OCI-LY3 (cell line): ENCODE measurements at regions not wholly inside any gene's neighbourhood (a gene's known extent, or its start where the extent isn't known, plus 50 kb on each side); places are given as distances from the start of the nearest gene placed in this dataset.

Experiments used
- H2AFZ ChIP-seq: fragments of 200-600, 300-600 bp; shearing (Covaris generic); 2 replicates; pipeline ENCODE4 v1.6.0; 2014; ENCODE audit warnings: antibody characterized with exemption, low read depth, low read length
- H3K27ac ChIP-seq: fragments of 200-600, 300-600 bp; sonication (generic); 2 replicates; pipeline ENCODE4 v1.5.1; 2014; ENCODE audit warnings: mild to moderate bottlenecking, low read length, moderate library complexity, mixed read lengths
- H3K27me3 ChIP-seq: fragments of 200-600, 300-600 bp; sonication (generic); 2 replicates; pipeline ENCODE4 v1.6.1; 2014; ENCODE audit warnings: low read depth, low read length, mixed read lengths
- H3K36me3 ChIP-seq: fragments of 200-600, 300-600 bp; sonication (generic); replicated peaks from 2 replicates; pipeline ENCODE3; 2014; ENCODE audit warnings: low read depth, low read length, mixed read lengths
- H3K4me1 ChIP-seq: fragments of 300-600, 200-600 bp; sonication (generic); 2 replicates; pipeline ENCODE4 v1.6.1; 2014; ENCODE audit warnings: low read length, mixed read lengths
- H3K4me2 ChIP-seq: fragments of 200-600, 300-600 bp; sonication (generic); 2 replicates; pipeline ENCODE4 v1.6.1; 2014; ENCODE audit warnings: low read length, mixed read lengths
- H3K4me3 ChIP-seq: fragments of 300-600, 200-600 bp; sonication (generic); 2 replicates; pipeline ENCODE4 v1.5.1; 2014; ENCODE audit warnings: antibody characterized with exemption, mild to moderate bottlenecking, low read length, moderate library complexity
- H3K79me2 ChIP-seq: fragments of 300-600, 200-600 bp; shearing (Covaris generic); 2 replicates; pipeline ENCODE4 v1.6.1; 2014; ENCODE audit warnings: mild to moderate bottlenecking, low read length, mixed read lengths
- H3K9ac ChIP-seq: fragments of 300-600, 200-600 bp; shearing (Covaris generic); 2 replicates; pipeline ENCODE4 v1.6.0; 2014; ENCODE audit warnings: mild to moderate bottlenecking, low read length, moderate library complexity
- H3K9me3 ChIP-seq: fragments of 200-600, 300-600 bp; shearing (Covaris generic); 2 replicates; pipeline ENCODE4 v1.6.1; 2014; ENCODE audit warnings: low read length, mixed read lengths; ENCODE audit not compliant: insufficient read depth
- H4K20me1 ChIP-seq: fragments of 200-600, 300-600 bp; sonication (generic); 2 replicates; pipeline ENCODE4 v1.6.1; 2016; ENCODE audit warnings: low read length, mixed read lengths; ENCODE audit not compliant: insufficient read depth
- EZH2phosphoT487 ChIP-seq: fragments of 200-600 bp; shearing (Covaris generic); IDR thresholded peaks from 2 replicates; pipeline ENCODE4 v1.6.1; 2018; ENCODE audit warnings: antibody characterized with exemption, mixed run types, low read depth
- TF ChIP-seq, protein P1 (sequence below): fragments of 200-600, 300-600 bp; sonication (generic); IDR thresholded peaks from 2 replicates; pipeline ENCODE4 v1.5.1; 2014; ENCODE audit warnings: antibody characterized with exemption, low read length, low read depth

DNA sequence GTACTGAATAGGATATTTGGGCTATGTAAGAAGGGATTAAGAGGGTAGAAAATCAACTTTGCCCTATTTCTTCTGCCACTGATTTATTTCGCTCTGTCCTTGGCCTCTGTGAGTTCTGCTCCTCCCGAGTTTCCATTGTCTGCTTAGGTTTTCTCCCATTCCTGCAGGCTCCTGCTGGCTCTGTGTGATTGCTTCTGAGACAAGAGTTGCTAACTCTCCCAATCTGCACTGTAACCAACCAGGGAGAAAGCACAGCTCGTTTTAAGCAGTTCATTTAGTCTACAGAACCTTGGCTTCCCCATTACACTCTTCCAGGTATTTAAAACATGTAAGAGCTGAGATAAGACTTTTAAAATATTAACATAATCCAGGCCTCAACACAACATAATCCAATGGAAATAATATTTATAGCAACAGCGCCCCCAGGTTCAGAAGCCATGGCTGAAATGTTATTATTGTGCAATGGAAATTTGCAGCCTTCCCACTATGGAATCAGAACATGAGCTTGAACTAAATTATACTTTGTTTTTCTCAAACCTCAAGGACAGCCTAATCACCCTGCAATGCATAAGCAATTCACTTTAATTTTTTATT is 203.5 kb downstream of the ERCC6L2 start:
- peaks cover 9% of the 10 kb centered on the region; the same call in 1 of the 2 replicates for H3K27me3 ChIP-seq
- H3K4me1 ChIP-seq, result no peaks in the 10 kb centered on the region
- H4K20me1 ChIP-seq, result no peaks in the 10 kb centered on the region
- H2AFZ ChIP-seq, result no peak overlapping the region
- no peak overlapping the region for H3K4me2 ChIP-seq
- no peaks in the 10 kb centered on the region for H3K9me3 ChIP-seq
- no peak overlapping the region for H3K9ac ChIP-seq
- TF ChIP-seq, protein P1, sequence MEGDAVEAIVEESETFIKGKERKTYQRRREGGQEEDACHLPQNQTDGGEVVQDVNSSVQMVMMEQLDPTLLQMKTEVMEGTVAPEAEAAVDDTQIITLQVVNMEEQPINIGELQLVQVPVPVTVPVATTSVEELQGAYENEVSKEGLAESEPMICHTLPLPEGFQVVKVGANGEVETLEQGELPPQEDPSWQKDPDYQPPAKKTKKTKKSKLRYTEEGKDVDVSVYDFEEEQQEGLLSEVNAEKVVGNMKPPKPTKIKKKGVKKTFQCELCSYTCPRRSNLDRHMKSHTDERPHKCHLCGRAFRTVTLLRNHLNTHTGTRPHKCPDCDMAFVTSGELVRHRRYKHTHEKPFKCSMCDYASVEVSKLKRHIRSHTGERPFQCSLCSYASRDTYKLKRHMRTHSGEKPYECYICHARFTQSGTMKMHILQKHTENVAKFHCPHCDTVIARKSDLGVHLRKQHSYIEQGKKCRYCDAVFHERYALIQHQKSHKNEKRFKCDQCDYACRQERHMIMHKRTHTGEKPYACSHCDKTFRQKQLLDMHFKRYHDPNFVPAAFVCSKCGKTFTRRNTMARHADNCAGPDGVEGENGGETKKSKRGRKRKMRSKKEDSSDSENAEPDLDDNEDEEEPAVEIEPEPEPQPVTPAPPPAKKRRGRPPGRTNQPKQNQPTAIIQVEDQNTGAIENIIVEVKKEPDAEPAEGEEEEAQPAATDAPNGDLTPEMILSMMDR, result peak; percentile 23; the same call in 1 of the 2 replicates
- TF ChIP-seq EZH2phosphoT487, result no peak
- no peaks in the 10 kb centered on the region for H3K79me2 ChIP-seq
- no peaks in the 10 kb centered on the region for H3K36me3 ChIP-seq
- H3K4me3 ChIP-seq, result no peak overlapping the region
- H3K27ac ChIP-seq, result no peak overlapping the region

DNA sequence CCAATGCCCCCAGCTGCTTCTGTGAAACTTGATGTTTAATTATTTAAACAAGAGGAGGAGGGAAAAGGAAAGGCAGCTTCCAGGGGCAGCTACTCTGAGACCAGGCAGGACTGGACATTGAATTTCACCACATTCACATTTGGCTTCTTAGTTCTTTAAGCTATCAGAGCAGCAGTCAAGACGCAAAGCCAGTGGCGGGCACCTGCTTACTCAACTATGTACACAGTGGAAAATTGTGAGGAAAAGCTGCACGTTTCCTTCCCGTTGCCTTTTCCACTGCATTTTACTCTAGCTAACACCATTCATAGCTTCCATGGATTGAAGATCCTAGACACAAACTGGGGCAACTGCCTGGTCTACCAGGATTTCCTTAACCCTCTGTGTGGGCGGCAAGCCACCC is 200.3 kb downstream of the ERCC6L2 start:
- Histone ChIP-seq H3K9ac (no peak overlapping the region), H3K79me2 (no peaks in the 10 kb centered on the region), H3K9me3 (no peaks in the 10 kb centered on the region), H2AFZ (no peak overlapping the region), H3K4me3 (no peak overlapping the region), H4K20me1 (no peaks in the 10 kb centered on the region), H3K27ac (no peak overlapping the region), H3K27me3 (peaks cover 9% of the 10 kb centered on the region; the same call in 1 of the 2 replicates), H3K36me3 (no peaks in the 10 kb centered on the region), H3K4me2 (no peak overlapping the region), H3K4me1 (no peaks in the 10 kb centered on the region)
- no peak for TF ChIP-seq EZH2phosphoT487
- TF ChIP-seq, protein P1, result no peak

DNA sequence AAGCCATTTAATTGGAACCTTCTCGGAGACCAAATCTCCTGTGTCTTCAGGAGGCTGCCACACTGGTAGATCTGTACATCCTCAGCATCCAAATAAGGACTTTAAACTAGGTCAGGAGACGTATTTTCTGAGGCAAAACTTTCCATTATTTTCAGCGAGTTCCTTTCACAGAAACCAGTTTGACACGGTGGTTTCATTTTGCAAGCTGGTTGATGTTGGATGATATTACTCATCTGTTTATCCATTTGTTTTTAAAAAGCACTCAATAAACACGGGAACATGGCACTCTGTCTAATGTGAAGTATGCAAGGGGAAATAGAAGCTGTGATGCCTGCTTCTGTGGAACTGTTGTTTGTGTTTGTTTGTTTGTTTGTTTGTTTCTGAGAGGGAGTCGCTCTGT is 199.6 kb downstream of the ERCC6L2 start:
- peaks cover 6% of the 10 kb centered on the region; the same call in 1 of the 2 replicates for H3K27me3 ChIP-seq
- H3K4me3 ChIP-seq, result no peak overlapping the region
- no peak overlapping the region for H3K4me2 ChIP-seq
- TF ChIP-seq, protein P1, result no peak
- no peak for TF ChIP-seq EZH2phosphoT487
- no peaks in the 10 kb centered on the region for H3K36me3 ChIP-seq
- H4K20me1 ChIP-seq, result no peaks in the 10 kb centered on the region
- no peak overlapping the region for H3K27ac ChIP-seq
- H3K9ac ChIP-seq, result no peak overlapping the region
- no peaks in the 10 kb centered on the region for H3K79me2 ChIP-seq
- H2AFZ ChIP-seq, result no peak overlapping the region
- no peaks in the 10 kb centered on the region for H3K4me1 ChIP-seq
- H3K9me3 ChIP-seq, result no peaks in the 10 kb centered on the region

DNA sequence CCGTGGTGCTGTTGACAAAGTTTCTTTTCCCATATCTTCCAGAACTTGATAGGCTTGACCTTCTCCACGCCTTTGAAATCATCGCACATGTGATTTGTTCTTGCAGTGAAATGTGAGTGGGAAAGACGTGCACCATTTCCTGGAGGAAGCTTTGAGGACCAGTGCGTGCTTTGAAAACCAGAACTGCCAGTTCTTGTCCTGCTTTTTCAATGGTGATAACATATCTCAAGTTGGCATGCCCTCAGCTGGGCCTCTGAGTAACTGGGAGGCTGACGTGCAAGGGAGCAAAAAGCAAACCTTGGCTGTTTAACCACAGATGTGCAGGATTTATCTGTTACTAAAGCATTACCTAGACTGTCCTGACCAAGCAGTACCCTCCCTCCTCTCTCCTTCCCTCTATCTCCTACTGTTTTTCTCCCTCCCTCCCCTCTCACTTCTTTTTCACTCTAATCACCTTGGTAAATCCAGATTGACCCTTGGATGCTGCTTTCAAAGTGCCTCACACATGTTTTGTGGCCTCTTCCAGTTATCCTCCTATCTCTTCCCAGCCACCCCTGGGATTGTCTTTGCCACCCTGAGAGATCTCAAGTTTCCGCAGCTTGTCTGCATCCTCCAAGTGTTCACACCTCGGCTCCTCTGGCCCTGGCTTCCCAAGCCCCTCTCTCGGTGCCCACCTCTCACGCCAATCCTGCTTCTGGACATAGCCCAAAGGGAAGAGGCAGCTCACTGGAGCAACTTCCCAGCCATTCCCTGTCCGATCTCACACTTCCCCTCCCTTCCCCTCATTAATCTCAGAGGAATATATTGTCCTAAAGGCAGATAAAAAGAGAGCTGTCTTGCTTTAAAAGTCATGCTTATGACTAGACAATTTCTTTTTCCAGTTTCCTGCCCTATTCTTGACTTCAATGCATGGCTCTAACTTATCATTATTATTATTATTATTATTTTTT is 198.3 kb downstream of the ERCC6L2 start:
- Histone ChIP-seq H3K9ac (no peak overlapping the region), H2AFZ (no peak overlapping the region), H3K9me3 (no peaks in the 10 kb centered on the region), H3K27me3 (peaks cover 6% of the 10 kb centered on the region; the same call in 1 of the 2 replicates), H4K20me1 (no peaks in the 10 kb centered on the region), H3K27ac (no peak overlapping the region), H3K79me2 (no peaks in the 10 kb centered on the region), H3K4me3 (no peak overlapping the region), H3K4me2 (no peak overlapping the region), H3K36me3 (no peaks in the 10 kb centered on the region), H3K4me1 (no peaks in the 10 kb centered on the region)
- no peak for TF ChIP-seq EZH2phosphoT487
- TF ChIP-seq, protein P1, result no peak
